ENCODE measurements at regions not wholly inside any gene's neighbourhood (a gene's known extent, or its start where the extent isn't known, plus 50 kb on each side); places are given as distances from the start of the nearest gene placed in this dataset.

- H3K27ac ChIP-seq: no peak overlapping the region
- CTCF ChIA-PET: interaction anchor here (0.5 to 1.5 kb wide), 2 partner anchors 8 to 391 kb away, joined by 3 read pairs; no protein-coding TSS in a partner anchor
- WGBS (ENCODE audit: missing lambda C conversion rate): 5% methylated on average over 1 of the region's 1 CpG
- TF ChIP-seq MAZ (IDR thresholded peaks at IDR 0.05; ENCODE audit: borderline replicate concordance, low read depth, low read length): no peak
- TF ChIP-seq RNF2 (IDR thresholded peaks at IDR 0.05; ENCODE audit: borderline replicate concordance, low read depth): no peak
- TF ChIP-seq HEYL (CRISPR knock-in tag; IDR thresholded peaks at IDR 0.05): no peak
- TF ChIP-seq RARB (CRISPR knock-in tag; IDR thresholded peaks at IDR 0.05): no peak
- no peak for TF ChIP-seq RFX5 (IDR thresholded peaks at IDR 0.05)
- no peak for TF ChIP-seq MAX (IDR thresholded peaks at IDR 0.05)
- TF ChIP-seq HES2 (IDR thresholded peaks at IDR 0.05): no peak
- no peak for TF ChIP-seq HDAC2 (IDR thresholded peaks at IDR 0.05)
- no peak for TF ChIP-seq CTCF (IDR thresholded peaks at IDR 0.05)
- FAIRE-seq (no peak), ATAC-seq (no peak), DNase-seq (ENCODE audit: low read depth in 1 of 2, low spot score in 1 of 2) (no peak)
- H3K9me3 ChIP-seq: no peaks in the 10 kb centered on the region
- H3K4me1 ChIP-seq: no peaks in the 10 kb centered on the region
- H3K4me3 ChIP-seq: no peak overlapping the region
- POLR2A ChIA-PET: no interaction called here
- no peak overlapping the region for H3K4me2 ChIP-seq
Observed at GRCh38 chr15:37548116-37548515, 386.3 kb upstream of the TMCO5A start.

GRCh38 chr15:37550360-37551024 is 383.9 kb upstream of the TMCO5A start:
- ATAC-seq: no peak
- no peak for FAIRE-seq
- H3K9me3 ChIP-seq: no peaks in the 10 kb centered on the region
- no peak for DNase-seq (ENCODE audit: low read depth in 1 of 2, low spot score in 1 of 2)
- no peaks in the 10 kb centered on the region for H3K4me1 ChIP-seq
- H3K4me2 ChIP-seq: no peak overlapping the region
- H3K4me3 ChIP-seq: no peak overlapping the region
- H3K27ac ChIP-seq: no peak overlapping the region
- ChIA-PET POLR2A (no interaction called here), CTCF (no interaction called here)
- TF ChIP-seq USF2 (IDR thresholded peaks at IDR 0.05): no peak
- TF ChIP-seq BHLHE40 (IDR thresholded peaks at IDR 0.05; ENCODE audit: low read depth, low read length): no peak
- no peak for TF ChIP-seq HOXB5 (CRISPR knock-in tag; IDR thresholded peaks at IDR 0.05)
- no peak for TF ChIP-seq PHF8 (IDR thresholded peaks at IDR 0.05; ENCODE audit: borderline replicate concordance, low read depth)
- TF ChIP-seq ZFP36 (IDR thresholded peaks at IDR 0.05; ENCODE audit: borderline replicate concordance, partially characterized antibody): no peak
- TF ChIP-seq POLR2A (IDR thresholded peaks at IDR 0.05; ENCODE audit: low read length): no peak
- no peak for TF ChIP-seq POLR2AphosphoS2 (conservative IDR thresholded peaks at IDR 0.05; ENCODE audit: low read length)
- no peak for TF ChIP-seq SREBF2 (IDR thresholded peaks at IDR 0.05)
- no peak for TF ChIP-seq RCOR1 (IDR thresholded peaks at IDR 0.05; ENCODE audit: low read depth, low read length)
- TF ChIP-seq RARB (CRISPR knock-in tag; IDR thresholded peaks at IDR 0.05): no peak
- 27% methylated on average over 13 of the region's 17 CpGs for WGBS (ENCODE audit: missing lambda C conversion rate)

- TF ChIP-seq FOSB (CRISPR knock-in tag; IDR thresholded peaks at IDR 0.05) (no peak), RAD21 (conservative IDR thresholded peaks at IDR 0.05 in 1 of 2, IDR thresholded peaks at IDR 0.05 in 1 of 2) (no peak), ZFP36 (IDR thresholded peaks at IDR 0.05; ENCODE audit: borderline replicate concordance, partially characterized antibody) (no peak), POLR2A (IDR thresholded peaks at IDR 0.05; ENCODE audit: low read length) (no peak), KDM1A (IDR thresholded peaks at IDR 0.05; ENCODE audit: low read depth) (no peak), E2F6 (IDR thresholded peaks at IDR 0.05; ENCODE audit: borderline replicate concordance, low read depth) (no peak)
- 3% methylated on average over 2 of the region's 2 CpGs for WGBS (ENCODE audit: missing lambda C conversion rate)
- FAIRE-seq: no peak
- no peaks in the 10 kb centered on the region for H3K4me1 ChIP-seq
- DNase-seq (ENCODE audit: low read depth in 1 of 2, low spot score in 1 of 2): no peak
- no peaks in the 10 kb centered on the region for H3K9me3 ChIP-seq
- ChIA-PET POLR2A (no interaction called here), CTCF (interaction anchor here (0.6 kb wide), 1 partner anchor 607 kb away, joined by 3 read pairs; no protein-coding TSS in a partner anchor)
- no peak overlapping the region for H3K27ac ChIP-seq
- ATAC-seq: no peak
- no peak overlapping the region for H3K4me3 ChIP-seq
- no peak overlapping the region for H3K4me2 ChIP-seq
Observed at GRCh38 chr15:37572401-37572800, 362.0 kb upstream of the TMCO5A start.

Measured in A549 (cell line).